ENCODE measurements at regions not wholly inside any gene's neighbourhood (a gene's known extent, or its start where the extent isn't known, plus 50 kb on each side); places are given as distances from the start of the nearest gene placed in this dataset.

GRCh38 chr16:85535352-85536072 is 77.6 kb upstream of the GSE1 start:
- H3K79me2 ChIP-seq (ENCODE audit: low read length): no peaks in the 10 kb centered on the region
- H2AFZ ChIP-seq (ENCODE audit: low read depth, low read length): no peak overlapping the region
- H3K9ac ChIP-seq (ENCODE audit: low read length): no peak overlapping the region
- no peaks in the 10 kb centered on the region for H3K36me3 ChIP-seq (replicated peaks; ENCODE audit: low read depth, low read length)
- H3K27ac ChIP-seq (ENCODE audit: low read length): no peak overlapping the region
- 0 out of 2 replicates have a peak, but pooled peaks cover 8% of the 10 kb centered on the region for H3K9me3 ChIP-seq (ENCODE audit: insufficient read depth, low read length)
- no peaks in the 10 kb centered on the region for H3K27me3 ChIP-seq (ENCODE audit: low read depth, low read length)
- H3K4me3 ChIP-seq (ENCODE audit: low read length): no peak overlapping the region
- no peaks in the 10 kb centered on the region for H4K20me1 ChIP-seq (ENCODE audit: insufficient read depth, low read length)
- no peaks in the 10 kb centered on the region for H3K4me1 ChIP-seq (ENCODE audit: low read length)
- no peak overlapping the region for H3K4me2 ChIP-seq (ENCODE audit: low read length)
- TF ChIP-seq EZH2phosphoT487 (IDR thresholded peaks at IDR 0.05; ENCODE audit: low read depth) (no peak), CTCF (IDR thresholded peaks at IDR 0.05; ENCODE audit: low read depth, low read length) (no peak)

- H3K79me2 ChIP-seq (ENCODE audit: low read length): no peaks in the 10 kb centered on the region
- no peaks in the 10 kb centered on the region for H4K20me1 ChIP-seq (ENCODE audit: insufficient read depth, low read length)
- no peak overlapping the region for H3K4me3 ChIP-seq (ENCODE audit: low read length)
- H3K9me3 ChIP-seq (ENCODE audit: insufficient read depth, low read length): 0 out of 2 replicates have a peak, but pooled peaks cover 8% of the 10 kb centered on the region
- H3K36me3 ChIP-seq (replicated peaks; ENCODE audit: low read depth, low read length): no peaks in the 10 kb centered on the region
- no peak overlapping the region for H2AFZ ChIP-seq (ENCODE audit: low read depth, low read length)
- no peak for TF ChIP-seq EZH2phosphoT487 (IDR thresholded peaks at IDR 0.05; ENCODE audit: low read depth)
- no peak for TF ChIP-seq CTCF (IDR thresholded peaks at IDR 0.05; ENCODE audit: low read depth, low read length)
- no peak overlapping the region for H3K9ac ChIP-seq (ENCODE audit: low read length)
- no peak overlapping the region for H3K4me2 ChIP-seq (ENCODE audit: low read length)
- H3K27ac ChIP-seq (ENCODE audit: low read length): no peak overlapping the region
- H3K27me3 ChIP-seq (ENCODE audit: low read depth, low read length): no peaks in the 10 kb centered on the region
- no peaks in the 10 kb centered on the region for H3K4me1 ChIP-seq (ENCODE audit: low read length)
Observed at GRCh38 chr16:85536073-85536410, 77.1 kb upstream of the GSE1 start.

GRCh38 chr16:85536411-85537330 is 76.5 kb upstream of the GSE1 start:
- H3K4me1 ChIP-seq (ENCODE audit: low read length): peaks cover 1% of the 10 kb centered on the region; the same call in 1 of the 2 replicates
- H3K4me2 ChIP-seq (ENCODE audit: low read length): no peak overlapping the region
- no peak overlapping the region for H2AFZ ChIP-seq (ENCODE audit: low read depth, low read length)
- no peaks in the 10 kb centered on the region for H3K79me2 ChIP-seq (ENCODE audit: low read length)
- no peaks in the 10 kb centered on the region for H3K36me3 ChIP-seq (replicated peaks; ENCODE audit: low read depth, low read length)
- H3K9ac ChIP-seq (ENCODE audit: low read length): no peak overlapping the region
- H3K9me3 ChIP-seq (ENCODE audit: insufficient read depth, low read length): 0 out of 2 replicates have a peak, but pooled peaks cover 8% of the 10 kb centered on the region
- H3K27ac ChIP-seq (ENCODE audit: low read length): no peak overlapping the region
- H4K20me1 ChIP-seq (ENCODE audit: insufficient read depth, low read length): no peaks in the 10 kb centered on the region
- H3K27me3 ChIP-seq (ENCODE audit: low read depth, low read length): no peaks in the 10 kb centered on the region
- TF ChIP-seq EZH2phosphoT487 (IDR thresholded peaks at IDR 0.05; ENCODE audit: low read depth) (no peak), CTCF (IDR thresholded peaks at IDR 0.05; ENCODE audit: low read depth, low read length) (no peak)
- no peak overlapping the region for H3K4me3 ChIP-seq (ENCODE audit: low read length)

- Histone ChIP-seq H3K36me3 (replicated peaks; ENCODE audit: low read depth, low read length) (no peaks in the 10 kb centered on the region), H3K79me2 (ENCODE audit: low read length) (no peaks in the 10 kb centered on the region), H3K27ac (ENCODE audit: low read length) (no peak overlapping the region), H3K4me1 (ENCODE audit: low read length) (peaks cover 8% of the 10 kb centered on the region), H3K9ac (ENCODE audit: low read length) (no peak overlapping the region), H3K9me3 (ENCODE audit: insufficient read depth, low read length) (0 out of 2 replicates have a peak, but pooled peaks cover 8% of the 10 kb centered on the region), H3K4me2 (ENCODE audit: low read length) (no peak overlapping the region), H3K27me3 (ENCODE audit: low read depth, low read length) (no peaks in the 10 kb centered on the region), H3K4me3 (ENCODE audit: low read length) (no peak overlapping the region), H2AFZ (ENCODE audit: low read depth, low read length) (no peak overlapping the region), H4K20me1 (ENCODE audit: insufficient read depth, low read length) (no peaks in the 10 kb centered on the region)
- TF ChIP-seq EZH2phosphoT487 (IDR thresholded peaks at IDR 0.05; ENCODE audit: low read depth) (no peak), CTCF (IDR thresholded peaks at IDR 0.05; ENCODE audit: low read depth, low read length) (no peak)
Observed at GRCh38 chr16:85537331-85537788, 75.8 kb upstream of the GSE1 start.
